Suppressor macrophage treated with lipopolysaccharide for 4 hours (primary cell): ENCODE measurements at regions not wholly inside any gene's neighbourhood (a gene's known extent, or its start where the extent isn't known, plus 50 kb on each side); places are given as distances from the start of the nearest gene placed in this dataset.
"Not testable (repeated sequence)": the region's sequence is repeated elsewhere in the genome, so short reads cannot be mapped to it uniquely, and the experiment has no call there.

Source experiments
- DNase-seq: peaks from one replicate; pipeline ENCODE4 v3.0.0-alpha.2; 2020

- no peak for DNase-seq
Measured at GRCh38 chr19:28655054-28655453, 557.9 kb downstream of the UQCRFS1 start.

- DNase-seq: no peak
Measured at GRCh38 chr19:28652765-28653164, 560.2 kb downstream of the UQCRFS1 start.

GRCh38 chr19:28646629-28647028, 566.3 kb downstream of the UQCRFS1 start:
- no peak for DNase-seq

- no peak for DNase-seq
Measured at GRCh38 chr19:28644169-28644775, 568.7 kb downstream of the UQCRFS1 start.

GRCh38 chr19:28642787-28643683, 569.9 kb downstream of the UQCRFS1 start:
- no peak for DNase-seq

GRCh38 chr19:28641395-28641794, 571.6 kb downstream of the UQCRFS1 start:
- DNase-seq: no peak

GRCh38 chr19:28640506-28640905, 572.4 kb downstream of the UQCRFS1 start:
- DNase-seq: no peak

GRCh38 chr19:28638445-28638844, 574.5 kb downstream of the UQCRFS1 start:
- no peak for DNase-seq

GRCh38 chr19:28636706-28637105, 576.2 kb downstream of the UQCRFS1 start:
- DNase-seq: no peak

GRCh38 chr19:28636016-28636629, 576.8 kb downstream of the UQCRFS1 start:
- DNase-seq: no peak

- DNase-seq: no peak
Measured at GRCh38 chr19:28634837-28635236, 578.1 kb downstream of the UQCRFS1 start.

- no peak for DNase-seq
Measured at GRCh38 chr19:28634019-28634328, 579.0 kb downstream of the UQCRFS1 start.

GRCh38 chr19:28633319-28634018, 579.5 kb downstream of the UQCRFS1 start:
- peak; percentile 71 for DNase-seq

GRCh38 chr19:28632371-28633080, 580.4 kb downstream of the UQCRFS1 start:
- DNase-seq: no peak

GRCh38 chr19:28631961-28632360, 581.0 kb downstream of the UQCRFS1 start:
- DNase-seq: no peak

- no peak for DNase-seq
Measured at GRCh38 chr19:28627669-28628068, 585.3 kb downstream of the UQCRFS1 start.

GRCh38 chr19:28626407-28626806, 586.5 kb downstream of the UQCRFS1 start:
- not testable (repeated sequence) for DNase-seq

- DNase-seq: no peak
Measured at GRCh38 chr19:28619816-28620429, 593.0 kb downstream of the UQCRFS1 start.

- DNase-seq: no peak
Measured at GRCh38 chr19:28618504-28618903, 594.4 kb downstream of the UQCRFS1 start.

GRCh38 chr19:28615966-28616365, 597.0 kb downstream of the UQCRFS1 start:
- DNase-seq: no peak

GRCh38 chr19:28615546-28615916, 597.4 kb downstream of the UQCRFS1 start:
- no peak for DNase-seq
